GM21390 (cell line): ENCODE measurements at regions not wholly inside any gene's neighbourhood (a gene's known extent, or its start where the extent isn't known, plus 50 kb on each side); places are given as distances from the start of the nearest gene placed in this dataset.
"Not testable (repeated sequence)": the region's sequence is repeated elsewhere in the genome, so short reads cannot be mapped to it uniquely, and the experiment has no call there.

ENCODE experiments used
- ATAC-seq: cut with Tn5 transposase; IDR thresholded peaks from one replicate; pipeline ENCODE4 v1.9.1; 2021; ENCODE audit not compliant: unreplicated experiment

DNA sequence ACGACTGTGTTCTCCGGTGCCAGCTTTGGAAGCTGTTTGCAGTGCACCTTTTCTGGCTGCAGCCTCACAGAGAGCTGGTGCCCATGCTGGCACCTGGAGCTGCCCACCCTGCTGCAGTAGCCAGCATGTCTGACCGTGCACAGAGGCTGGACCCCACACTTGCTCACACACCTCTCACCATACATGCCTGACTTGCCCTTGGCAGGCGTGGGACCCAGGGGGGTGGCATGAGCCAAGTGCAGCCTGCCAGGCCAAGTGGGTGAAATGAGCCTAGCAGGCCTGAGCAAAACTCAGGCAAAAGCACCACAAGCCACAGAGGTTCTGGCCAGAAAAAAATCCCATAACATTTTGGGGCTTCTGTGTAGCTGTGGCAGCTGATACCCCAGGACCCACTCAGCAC, 258.8 kb downstream of the XPNPEP1 start:
- no peak for ATAC-seq

DNA sequence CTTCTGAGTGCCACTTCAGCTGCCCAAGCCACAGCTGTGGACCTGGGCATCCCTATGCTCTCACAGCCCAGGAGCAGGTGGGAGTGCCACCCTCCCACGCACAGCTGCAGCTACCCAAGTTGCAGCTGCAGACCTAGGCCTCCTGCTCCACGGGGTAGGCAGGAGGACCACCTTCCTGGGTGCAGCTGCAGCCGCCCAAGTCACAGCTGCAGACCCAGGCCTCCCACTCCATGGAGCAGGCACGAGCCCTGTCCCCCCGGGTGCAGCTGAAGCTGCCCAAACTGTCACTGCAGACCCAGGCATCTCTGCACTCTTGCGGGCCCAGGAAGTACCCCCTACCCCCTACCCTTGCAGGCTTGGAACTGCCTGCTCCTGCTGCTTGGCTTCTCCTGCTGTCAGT, 260.2 kb downstream of the XPNPEP1 start:
- ATAC-seq = no peak

- ATAC-seq = not testable (repeated sequence)
Observed at GRCh38 chr10:109652612-109653011, 270.7 kb downstream of the XPNPEP1 start.

DNA sequence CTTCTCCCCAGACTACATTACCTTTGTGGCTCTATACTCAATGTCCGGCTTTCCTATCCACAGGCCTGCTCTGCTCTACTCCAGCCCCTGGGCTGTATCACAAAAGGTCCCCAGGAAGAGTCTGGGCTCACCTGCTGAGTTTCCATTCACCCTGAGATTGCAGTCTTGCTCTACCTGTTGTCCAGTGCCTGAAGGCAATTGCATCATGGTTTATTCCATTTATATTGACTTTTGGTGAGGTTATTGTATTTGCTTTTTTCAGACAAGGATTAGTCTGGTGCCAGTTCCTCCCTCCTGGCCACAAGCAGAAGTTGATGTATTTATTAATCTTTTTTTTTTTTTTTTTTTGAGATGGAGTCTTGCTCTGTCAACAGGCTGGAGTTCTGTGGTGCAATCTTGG, 273.1 kb downstream of the XPNPEP1 start:
- ATAC-seq = no peak

DNA sequence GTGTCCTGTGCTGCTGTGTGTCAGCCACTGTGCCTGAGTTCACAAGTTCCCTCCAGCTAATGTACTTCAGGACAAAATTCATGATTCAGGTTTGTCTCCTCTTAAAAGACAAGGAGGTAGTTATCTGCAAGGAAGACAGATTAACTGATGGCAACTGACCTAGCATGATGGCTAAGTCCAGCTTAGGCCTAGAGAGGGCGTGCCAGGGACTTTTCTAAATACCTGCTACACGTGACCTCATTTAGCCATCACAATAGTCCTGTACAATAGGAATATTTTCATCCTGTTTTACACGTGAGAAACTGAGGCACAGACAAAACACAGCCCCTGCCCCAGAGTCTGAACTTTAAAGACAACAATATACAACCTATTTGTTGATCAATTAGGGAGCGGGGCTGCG, 275.7 kb downstream of the XPNPEP1 start:
- no peak for ATAC-seq

GRCh38 chr10:109633846-109634245, 289.5 kb downstream of the XPNPEP1 start:
- ATAC-seq = no peak

GRCh38 chr10:109633017-109633416, 290.3 kb downstream of the XPNPEP1 start:
- ATAC-seq = not testable (repeated sequence)

GRCh38 chr10:109624939-109625338, 298.4 kb downstream of the XPNPEP1 start:
- no peak for ATAC-seq

DNA sequence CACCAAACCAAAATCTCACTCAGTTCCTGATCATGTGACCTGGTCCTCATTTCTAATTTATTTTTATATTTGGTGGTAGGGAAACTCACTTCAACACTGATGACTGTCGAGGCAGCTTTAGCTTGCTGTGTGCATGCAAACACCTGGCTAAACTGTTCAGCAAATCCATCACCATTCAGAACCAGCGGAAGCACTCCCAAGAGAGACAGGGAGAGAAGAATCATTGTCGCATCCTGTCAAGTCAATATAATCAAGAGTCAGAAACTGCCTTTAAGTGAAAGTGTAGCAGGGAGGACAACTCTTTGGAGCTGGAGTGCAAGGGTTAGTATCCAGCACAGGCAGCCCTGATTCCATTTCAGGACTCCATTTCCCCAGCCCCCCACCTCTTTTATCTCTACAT, 300.7 kb downstream of the XPNPEP1 start:
- no peak for ATAC-seq

DNA sequence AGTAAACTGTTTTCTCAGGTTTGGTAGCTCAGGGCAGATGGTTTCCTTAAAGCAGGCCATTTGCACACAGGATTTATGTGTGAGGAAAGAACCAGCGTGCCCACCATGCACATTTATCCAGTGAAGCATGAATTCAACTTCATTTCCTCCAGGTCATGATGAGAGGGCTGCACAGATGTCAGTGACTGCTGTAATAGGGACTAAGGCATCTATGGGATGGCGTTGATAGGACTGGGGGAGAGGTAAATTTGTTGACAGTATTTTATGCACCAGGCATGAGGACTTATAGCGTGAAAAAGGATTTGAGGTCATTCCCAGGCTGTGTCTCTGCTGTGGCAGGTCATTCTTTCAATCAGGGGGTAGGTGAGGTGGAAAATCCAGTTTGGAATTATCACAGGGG, 302.9 kb downstream of the XPNPEP1 start:
- ATAC-seq = no peak

DNA sequence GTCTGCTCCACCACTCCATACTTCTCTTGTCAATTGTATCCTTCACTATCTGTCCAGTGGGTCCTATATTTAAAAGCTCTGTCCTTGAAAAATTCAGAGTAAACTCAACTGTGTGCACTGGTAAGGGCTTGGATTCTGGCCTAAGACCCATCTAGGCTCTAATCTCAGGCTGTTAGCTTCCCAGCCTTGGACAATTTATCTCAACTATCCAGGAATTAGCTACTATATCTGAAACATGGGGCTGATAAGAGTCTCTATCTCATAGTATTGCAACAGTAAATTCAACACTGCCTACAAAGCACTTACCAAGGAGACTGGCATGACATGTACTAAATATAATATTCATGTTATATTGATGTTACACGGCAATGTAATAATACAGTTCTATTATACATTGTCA, 303.4 kb downstream of the XPNPEP1 start:
- ATAC-seq = no peak

GRCh38 chr10:109618748-109619147, 304.6 kb downstream of the XPNPEP1 start:
- no peak for ATAC-seq

DNA sequence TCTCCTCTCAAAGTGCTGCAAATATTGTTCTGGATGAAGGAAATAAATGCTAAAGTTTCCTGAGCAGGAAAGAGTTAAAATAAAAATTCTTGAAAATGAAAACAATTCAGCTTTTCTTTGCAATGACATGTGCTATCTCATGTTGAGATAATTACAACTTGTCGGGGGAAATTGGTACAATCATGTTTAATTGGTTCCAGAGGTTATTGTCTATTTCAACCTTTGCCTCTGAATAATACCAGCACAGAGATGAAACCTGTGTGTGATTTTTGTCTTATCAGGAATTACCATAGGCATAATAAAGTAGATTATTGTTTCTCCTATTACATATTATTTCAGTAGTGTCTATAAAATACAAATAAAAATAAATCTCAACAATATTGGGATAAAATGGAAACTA, 305.0 kb downstream of the XPNPEP1 start:
- ATAC-seq = no peak

- no peak for ATAC-seq
Observed at GRCh38 chr10:109616359-109616980, 306.8 kb downstream of the XPNPEP1 start.

GRCh38 chr10:109595356-109595755, 328.0 kb downstream of the XPNPEP1 start:
- not testable (repeated sequence) for ATAC-seq

- no peak for ATAC-seq
Observed at GRCh38 chr10:109593682-109594081, 329.6 kb downstream of the XPNPEP1 start.

DNA sequence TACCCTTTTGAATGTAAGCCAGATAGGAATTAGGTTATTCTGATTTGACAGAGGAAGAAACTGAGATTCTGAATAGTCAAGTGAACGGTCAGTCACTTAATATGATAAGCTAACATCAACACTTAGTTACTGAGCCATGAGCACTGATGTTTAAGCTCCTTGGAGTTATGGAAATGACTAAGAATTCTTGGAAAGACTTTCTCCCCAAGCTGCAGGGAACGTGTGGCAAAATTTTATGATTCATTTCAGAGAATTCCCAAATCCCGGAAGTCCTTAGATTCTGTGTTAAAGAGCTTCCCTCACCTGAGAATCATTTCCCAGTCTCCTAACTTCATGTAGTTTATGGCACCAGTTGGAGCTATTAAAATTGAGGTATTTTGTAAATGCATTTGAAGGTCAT, 330.9 kb downstream of the XPNPEP1 start:
- ATAC-seq = no peak

DNA sequence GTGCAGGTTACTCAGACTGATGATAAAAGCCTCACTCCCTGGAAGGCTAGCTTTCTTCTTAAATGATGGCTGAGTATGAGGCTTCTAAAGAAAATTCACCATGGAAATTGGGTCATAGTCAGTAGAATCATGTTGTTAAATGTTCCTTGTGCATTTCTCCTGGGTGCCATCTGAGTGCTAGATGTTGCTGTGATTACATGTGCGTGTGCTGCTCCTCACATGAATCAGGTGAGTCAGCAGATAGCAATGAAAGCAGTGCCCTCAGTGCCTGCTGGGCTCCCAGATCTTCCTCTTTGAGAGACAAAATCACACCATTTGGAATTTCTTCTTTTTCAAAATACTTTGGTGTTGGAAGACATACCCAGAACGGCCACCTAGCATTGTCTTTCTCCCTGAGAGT, 331.7 kb downstream of the XPNPEP1 start:
- no peak for ATAC-seq

GRCh38 chr10:109588259-109588658, 335.1 kb downstream of the XPNPEP1 start:
- ATAC-seq = no peak

GRCh38 chr10:109587366-109587765, 335.9 kb downstream of the XPNPEP1 start:
- ATAC-seq = no peak

GRCh38 chr10:109556399-109556798, 366.9 kb downstream of the XPNPEP1 start:
- ATAC-seq = no peak

DNA sequence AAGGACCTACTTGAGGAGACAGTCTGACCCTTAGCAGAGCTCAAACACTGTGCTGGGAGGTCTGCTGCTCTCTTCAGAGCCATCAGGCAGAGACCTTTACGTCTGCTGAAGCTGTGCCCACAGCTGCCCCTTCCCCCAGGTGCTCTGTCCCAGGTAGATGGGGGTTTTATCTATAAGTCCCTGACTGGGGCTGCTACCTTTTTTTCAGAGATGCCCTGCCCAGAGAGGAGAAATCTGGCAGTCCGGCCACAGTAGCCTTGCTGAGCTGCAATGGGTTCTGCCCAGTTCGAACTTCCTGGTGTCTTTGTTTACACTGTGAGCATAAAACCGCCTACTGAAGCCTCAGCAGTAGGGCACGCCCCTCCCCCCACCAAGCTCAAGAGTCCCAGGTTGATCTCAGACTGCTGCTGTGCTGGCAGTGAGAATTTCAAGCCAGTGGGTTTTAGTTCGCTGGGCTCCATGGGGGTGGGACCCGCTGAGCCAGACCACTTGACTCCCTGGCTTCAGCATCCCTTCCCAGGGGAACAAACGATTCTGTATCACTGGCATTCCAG, 381.2 kb downstream of the XPNPEP1 start:
- not testable (repeated sequence) for ATAC-seq

GRCh38 chr10:109534193-109534592, 389.1 kb downstream of the XPNPEP1 start:
- no peak for ATAC-seq
